ENCODE measurements at regions not wholly inside any gene's neighbourhood (a gene's known extent, or its start where the extent isn't known, plus 50 kb on each side); places are given as distances from the start of the nearest gene placed in this dataset.

- FAIRE-seq: no peak
- Histone ChIP-seq H3K9me1 (replicated peaks; ENCODE audit: control insufficient read depth, extremely low read depth, insufficient read depth, low read length) (no peaks in the 10 kb centered on the region), H3K9me3 (replicated peaks; ENCODE audit: control insufficient read depth, insufficient read depth, low read length) (no peaks in the 10 kb centered on the region), H3K79me2 (ENCODE audit: control insufficient read depth, insufficient read depth, low read length) (no peaks in the 10 kb centered on the region), H4K20me1 (replicated peaks; ENCODE audit: control insufficient read depth, extremely low read depth, insufficient read depth, low read length) (no peaks in the 10 kb centered on the region), H3K27ac (ENCODE audit: insufficient read depth, low read depth, low read length) (no peak overlapping the region), H3K4me3 (replicated peaks in 1 of 3; ENCODE audit: insufficient read depth in 1 of 3, low read depth in 1 of 3, low read length in 3 of 3) (no peak overlapping the region), H3K36me3 (ENCODE audit: control insufficient read depth in 2 of 2, extremely low read depth in 1 of 2, insufficient read depth in 2 of 2, low read length in 2 of 2) (no peaks in the 10 kb centered on the region), H3K27me3 (ENCODE audit: control insufficient read depth in 2 of 2, insufficient read depth in 2 of 2, low read length in 2 of 2) (no peaks in the 10 kb centered on the region), H2AFZ (ENCODE audit: low read depth, low read length) (no peak overlapping the region), H3K9ac (replicated peaks; ENCODE audit: extremely low read depth, insufficient read depth, low read length) (no peak overlapping the region), H3K4me2 (ENCODE audit: insufficient read depth, low read length) (no peak overlapping the region), H3K4me1 (ENCODE audit: control insufficient read depth, extremely low read depth, insufficient read depth, low read length) (no peaks in the 10 kb centered on the region)
- DNase-seq (ENCODE audit: low read depth, low spot score): no peak
- POLR2A ChIA-PET: no interaction called here
- CTCF ChIA-PET: no interaction called here
- dilution Hi-C loops (cut with MboI; ENCODE audit: extremely low pct_ligation_motif_present, low sequenced_read_pairs) (no loop called here), intact Hi-C loops (cut with micrococcal nuclease) (no loop called here)
- no TSS peak for BruUV-seq (replicated peaks)
- TF ChIP-seq POLR2A (IDR thresholded peaks at IDR 0.05; ENCODE audit: low read depth, low read length): no peak
- no peak for TF ChIP-seq MAX (IDR thresholded peaks at IDR 0.05; ENCODE audit: insufficient read depth, insufficient read length)
- no peak for TF ChIP-seq GATA2 (IDR thresholded peaks at IDR 0.05; ENCODE audit: insufficient read depth, insufficient read length, low read depth, low read length)
- TF ChIP-seq POLR2AphosphoS5 (IDR thresholded peaks at IDR 0.05; ENCODE audit: insufficient read depth, low read depth, low read length): no peak
- no peak for TF ChIP-seq CTCF (IDR thresholded peaks at IDR 0.05; ENCODE audit: extremely low read depth in 1 of 2, insufficient read depth in 1 of 2, low read depth in 1 of 2, low read length in 2 of 2)
- TF ChIP-seq MYC (IDR thresholded peaks at IDR 0.05; ENCODE audit: low read depth, low read length): no peak
- TF ChIP-seq EZH2 (IDR thresholded peaks at IDR 0.05; ENCODE audit: borderline replicate concordance, low read depth, low read length, severe bottlenecking): no peak
- TF ChIP-seq JUN (IDR thresholded peaks at IDR 0.05; ENCODE audit: borderline replicate concordance, insufficient read depth, insufficient read length, low read depth): no peak
- TF ChIP-seq FOS (IDR thresholded peaks at IDR 0.05; ENCODE audit: borderline replicate concordance, insufficient read depth, low read length): no peak
Measured at GRCh38 chr9:111113712-111114111, 75.4 kb upstream of the LPAR1 start.

Data from endothelial cell of umbilical vein (primary cell).